GM23338 (cell line): ENCODE measurements at regions not wholly inside any gene's neighbourhood (a gene's known extent, or its start where the extent isn't known, plus 50 kb on each side); places are given as distances from the start of the nearest gene placed in this dataset.

Experiments used
- ATAC-seq: fragments of 200-7000 bp; cut with Tn5 transposase; 3 replicates; pipeline ENCODE4 v1.9.1; 2020
- DNase-seq: peaks from one replicate; pipeline ENCODE4 v3.0.0-alpha.2; 2015; ENCODE audit warnings: low spot score
- H2AFZ ChIP-seq: fragments of 200-600 bp; sonication (generic); 2 replicates; pipeline ENCODE4 v1.8.0; 2016; ENCODE audit warnings: antibody characterized with exemption, mild to moderate bottlenecking, moderate library complexity
- H3F3A ChIP-seq: fragments of 200-600 bp; sonication (generic); replicated peaks from 2 replicates; pipeline ENCODE4 v1.8.0; 2017; ENCODE audit warnings: antibody characterized with exemption, mixed run types, low read depth
- H3K27ac ChIP-seq: fragments of 200-600 bp; sonication (generic); 2 replicates; pipeline ENCODE4 v1.6.1; 2016; ENCODE audit warnings: low read depth
- H3K27me3 ChIP-seq: fragments of 200-600 bp; sonication (generic); 2 replicates; pipeline ENCODE4 v1.8.0; 2016; ENCODE audit warnings: mild to moderate bottlenecking, mixed run types, moderate library complexity; ENCODE audit not compliant: insufficient read depth
- H3K36me3 ChIP-seq: fragments of 200-600 bp; sonication (generic); 2 replicates; pipeline ENCODE4 v1.8.0; 2016; ENCODE audit warnings: mild to moderate bottlenecking; ENCODE audit not compliant: insufficient read depth
- H3K4me1 ChIP-seq: fragments of 200-600 bp; sonication (generic); 2 replicates; pipeline ENCODE4 v1.8.0; 2016; ENCODE audit warnings: mild to moderate bottlenecking, moderate library complexity; ENCODE audit not compliant: insufficient read depth
- H3K4me2 ChIP-seq: fragments of 200-600 bp; sonication (generic); 2 replicates; pipeline ENCODE4 v1.7.1; 2017; ENCODE audit warnings: mixed run types
- H3K4me3 ChIP-seq: fragments of 200-600 bp; sonication (generic); 2 replicates; pipeline ENCODE4 v1.6.1; 2016; ENCODE audit warnings: mixed run types
- H3K79me2 ChIP-seq: fragments of 200-600 bp; sonication (generic); replicated peaks from 2 replicates; pipeline ENCODE4 v1.8.0; 2017; ENCODE audit warnings: mild to moderate bottlenecking; ENCODE audit not compliant: insufficient read depth
- H3K9me2 ChIP-seq: fragments of 200-600 bp; sonication (generic); 2 replicates; pipeline ENCODE4 v1.8.0; 2017; ENCODE audit not compliant: insufficient read depth
- H4K20me1 ChIP-seq: fragments of 200-600 bp; sonication (generic); replicated peaks from 2 replicates; pipeline ENCODE4 v1.8.0; 2017; ENCODE audit warnings: mild to moderate bottlenecking; ENCODE audit not compliant: insufficient read depth
- H3K27ac Mint-ChIP-seq: 2 replicates; pipeline ENCODE4 v1.8.0; 2020; ENCODE audit warnings: inconsistent platforms, mild to moderate bottlenecking, moderate library complexity, mixed read lengths
- H3K27me3 Mint-ChIP-seq: 3 replicates; pipeline ENCODE4 v1.8.0; 2022; ENCODE audit warnings: low read depth, mild to moderate bottlenecking, moderate library complexity, mixed read lengths, inconsistent platforms; ENCODE audit not compliant: insufficient read depth, poor library complexity
- H3K36me3 Mint-ChIP-seq: 3 replicates; pipeline ENCODE4 v1.8.0; 2021; ENCODE audit warnings: low read depth, mild to moderate bottlenecking, inconsistent platforms, moderate library complexity, mixed read lengths
- H3K4me1 Mint-ChIP-seq: 3 replicates; pipeline ENCODE4 v1.8.0; 2020; ENCODE audit warnings: mild to moderate bottlenecking, inconsistent platforms, mixed read lengths
- H3K4me3 Mint-ChIP-seq: 3 replicates; pipeline ENCODE4 v1.8.0; 2021; ENCODE audit warnings: moderate library complexity, mild to moderate bottlenecking, inconsistent platforms, mixed read lengths
- H3K9me3 Mint-ChIP-seq: 3 replicates; pipeline ENCODE4 v1.8.0; 2020; ENCODE audit warnings: moderate library complexity, mild to moderate bottlenecking, inconsistent platforms, mixed read lengths
- CREB1 ChIP-seq: fragments of 250-450 bp; sonication (Bioruptor Pico); IDR thresholded peaks from 2 replicates; pipeline ENCODE4 v1.5.0; 2020; ENCODE audit warnings: low read depth, mild to moderate bottlenecking, moderate library complexity
- EZH2 ChIP-seq: fragments of 200-600 bp; sonication (generic); IDR thresholded peaks from one replicate; pipeline ENCODE4 v1.8.0; 2017; ENCODE audit warnings: antibody characterized with exemption, mild to moderate bottlenecking, low read depth; ENCODE audit not compliant: unreplicated experiment
- EZH2phosphoT487 ChIP-seq: fragments of 200-600 bp; sonication (generic); IDR thresholded peaks from one replicate; pipeline ENCODE4 v1.8.1; 2018; ENCODE audit warnings: antibody characterized with exemption; ENCODE audit not compliant: unreplicated experiment
- NANOG ChIP-seq: IDR thresholded peaks from 2 replicates; pipeline ENCODE4 v1.6.1; 2016; ENCODE audit warnings: antibody characterized with exemption, borderline replicate concordance
- POLR2AphosphoS5 ChIP-seq: IDR thresholded peaks from 2 replicates; pipeline ENCODE4 v1.6.1; 2016; ENCODE audit warnings: antibody characterized with exemption, low read depth
- REST ChIP-seq: IDR thresholded peaks from one replicate; pipeline ENCODE4 v1.6.1; 2018; ENCODE audit warnings: antibody characterized with exemption; ENCODE audit not compliant: unreplicated experiment
- ZNF114 ChIP-seq: fragments of 250-450 bp; sonication (Bioruptor Pico); IDR thresholded peaks from 2 replicates; pipeline ENCODE4 v1.5.0; 2020; ENCODE audit warnings: mild to moderate bottlenecking, moderate library complexity
- ZNF331 ChIP-seq: fragments of 250-450 bp; sonication (Bioruptor Pico); IDR thresholded peaks from 2 replicates; pipeline ENCODE4 v1.5.0; 2020; ENCODE audit warnings: low read depth, mild to moderate bottlenecking, moderate library complexity

- Histone ChIP-seq H3K79me2 (no peaks in the 10 kb centered on the region), H4K20me1 (no peaks in the 10 kb centered on the region), H3K9me2 (no peaks in the 10 kb centered on the region; the same call in 1 of the 2 replicates), H3K27ac (no peak overlapping the region), H2AFZ (no peak overlapping the region), H3F3A (no peaks in the 10 kb centered on the region), H3K4me1 (no peaks in the 10 kb centered on the region), H3K4me3 (no peak overlapping the region), H3K27me3 (no peaks in the 10 kb centered on the region), H3K36me3 (no peaks in the 10 kb centered on the region), H3K4me2 (no peak overlapping the region)
- Mint-ChIP-seq H3K4me3 (no peak overlapping the region), H3K27ac (no peak overlapping the region), H3K36me3 (peaks cover 11% of the 10 kb centered on the region), H3K9me3 (peaks cover 14% of the 10 kb centered on the region), H3K4me1 (no peaks in the 10 kb centered on the region; the same call in 2 of the 3 replicates), H3K27me3 (peaks cover 2% of the 10 kb centered on the region)
- no peak for ATAC-seq
- no peak for DNase-seq
- no peak for TF ChIP-seq EZH2
Observed at GRCh38 chr2:7490672-7491071, 573.5 kb downstream of the RNF144A start.

- no peak overlapping the region for H3K27ac Mint-ChIP-seq
- ATAC-seq (no peak), DNase-seq (no peak)
- no peaks in the 10 kb centered on the region for H3K36me3 ChIP-seq
- H3K4me1 Mint-ChIP-seq: peaks cover 7% of the 10 kb centered on the region
- no peaks in the 10 kb centered on the region for H3K27me3 ChIP-seq
- H3K4me2 ChIP-seq: no peak overlapping the region
- no peaks in the 10 kb centered on the region for H3F3A ChIP-seq
- H3K36me3 Mint-ChIP-seq: peaks cover 11% of the 10 kb centered on the region
- TF ChIP-seq NANOG (no peak), REST (no peak), ZNF331 (no peak), EZH2 (no peak), CREB1 (no peak), ZNF114 (CRISPR knock-in tag) (no peak), POLR2AphosphoS5 (no peak), EZH2phosphoT487 (no peak)
- H3K9me2 ChIP-seq: no peaks in the 10 kb centered on the region; the same call in 1 of the 2 replicates
- H3K79me2 ChIP-seq: no peaks in the 10 kb centered on the region
- H3K4me1 ChIP-seq: no peaks in the 10 kb centered on the region
- H3K27ac ChIP-seq: no peak overlapping the region
- no peak overlapping the region for H3K4me3 ChIP-seq
- no peak overlapping the region for H2AFZ ChIP-seq
- peaks cover 13% of the 10 kb centered on the region for H3K9me3 Mint-ChIP-seq
- no peaks in the 10 kb centered on the region for H4K20me1 ChIP-seq
- peaks cover 2% of the 10 kb centered on the region for H3K27me3 Mint-ChIP-seq
- H3K4me3 Mint-ChIP-seq: no peak overlapping the region
Observed at GRCh38 chr2:7492719-7493118, 575.5 kb downstream of the RNF144A start.

- H3K4me3 ChIP-seq: no peak overlapping the region
- H4K20me1 ChIP-seq: no peaks in the 10 kb centered on the region
- ATAC-seq (no peak), DNase-seq (peak; percentile 11)
- no peak overlapping the region for H3K4me2 ChIP-seq
- no peak overlapping the region for H3K27ac ChIP-seq
- Mint-ChIP-seq H3K36me3 (peaks cover 6% of the 10 kb centered on the region; the same call in 2 of the 3 replicates), H3K27me3 (no peaks in the 10 kb centered on the region), H3K27ac (no peak overlapping the region), H3K4me1 (peaks cover 10% of the 10 kb centered on the region), H3K4me3 (no peak overlapping the region), H3K9me3 (peaks cover 8% of the 10 kb centered on the region; the same call in 2 of the 3 replicates)
- H2AFZ ChIP-seq: peak overlapping the region; percentile 1; the same call in 1 of the 2 replicates
- no peaks in the 10 kb centered on the region for H3F3A ChIP-seq
- no peaks in the 10 kb centered on the region for H3K79me2 ChIP-seq
- no peaks in the 10 kb centered on the region for H3K27me3 ChIP-seq
- H3K36me3 ChIP-seq: no peaks in the 10 kb centered on the region
- no peaks in the 10 kb centered on the region for H3K4me1 ChIP-seq
- H3K9me2 ChIP-seq: no peaks in the 10 kb centered on the region
- TF ChIP-seq ZNF331 (no peak), POLR2AphosphoS5 (no peak), EZH2phosphoT487 (no peak)
Observed at GRCh38 chr2:7497178-7497577, 580.0 kb downstream of the RNF144A start.
